HepG2 (cell line): ENCODE measurements at regions not wholly inside any gene's neighbourhood (a gene's known extent, or its start where the extent isn't known, plus 50 kb on each side); places are given as distances from the start of the nearest gene placed in this dataset.
A peak's percentile ranks its signal among the peaks of the same experiment; 100 is the strongest.

Experiments
- ATAC-seq: fragments of 200-7000 bp; cut with Tn5 transposase; 3 replicates; pipeline ENCODE4 v1.9.1; 2020; ENCODE audit warnings: mild to moderate bottlenecking, moderate library complexity
- BruUV-seq: library from RNA; stranded (reverse); fragments of 400-500 nt; replicated peaks from 2 replicates; lab custom pipeline; 2021; lab: Mats Ljungman, UMichigan
- CTCF ChIA-PET: fragments of 300-600 bp; formaldehyde crosslinking; extraction: SDS; loops from one replicate; lab custom pipeline; 2021; ENCODE audit warnings: low total read pairs, inconsistent platforms, low intra/inter-chr PET ratio; lab: Yijun Ruan, JAX
- POLR2A ChIA-PET: fragments of 350-600 bp; sonication (Branson Sonifier 250); formaldehyde crosslinking; loops from one replicate; lab custom pipeline; 2020; ENCODE audit warnings: antibody characterized with exemption, inconsistent platforms; lab: Yijun Ruan, JAX
- DNase-seq: peaks from one replicate; pipeline ENCODE4 v3.0.0-alpha.2; 2015; ENCODE audit warnings: low spot score
- FAIRE-seq: peaks from 3 replicates; lab custom pipeline; 2011; peaks lifted over from hg19 to GRCh38; lab: Jason Lieb, UNC
- H2AFZ ChIP-seq: one replicate; pipeline ENCODE4 v1.6.1; 2011; ENCODE audit warnings: low read length, inconsistent platforms
- H3K27ac ChIP-seq: fragments of 300-600 bp; 3 replicates; pipeline ENCODE4 v1.8.0; 2011; ENCODE audit warnings: mixed run types, mild to moderate bottlenecking, mixed read lengths, low read length, inconsistent platforms; ENCODE audit not compliant: insufficient read depth; ENCODE audit errors: extremely low read length
- H3K27me3 ChIP-seq, 2 experiments: fragments of 200-600 bp in 1 of 2; 2 replicates in 1 of 2; 3 replicates in 1 of 2; pipeline versions ENCODE4 v1.6.0 to v1.8.0; 2011; ENCODE audit warnings: low read length in 2 of 2, mild to moderate bottlenecking in 2 of 2, moderate library complexity in 2 of 2, inconsistent platforms in 1 of 2; ENCODE audit not compliant: insufficient read depth in 2 of 2, control insufficient read depth in 1 of 2
- H3K36me3 ChIP-seq, 2 experiments: fragments of 200-600 bp in 1 of 2; replicated peaks in 1 of 2; 2 replicates in 1 of 2; 3 replicates in 1 of 2; pipeline versions ENCODE4 v1.5.1 to v1.8.0; 2011; ENCODE audit warnings: low read length in 2 of 2, inconsistent platforms in 1 of 2; ENCODE audit not compliant: insufficient read depth in 2 of 2, control insufficient read depth in 1 of 2
- H3K4me1 ChIP-seq: 2 replicates; pipeline ENCODE4 v1.5.1; 2012; ENCODE audit warnings: low read length, inconsistent platforms; ENCODE audit not compliant: insufficient read depth
- H3K4me2 ChIP-seq: 2 replicates; pipeline ENCODE4 v1.6.0; 2011; ENCODE audit warnings: low read depth, low read length, inconsistent platforms
- H3K4me3 ChIP-seq, 3 experiments: fragments of 200-600 bp in 1 of 3; sonication (generic), shearing (Covaris generic) in 1 of 3; replicated peaks in 1 of 3; 2 replicates each; pipeline ENCODE4 v1.5.1; 2011 to 2016; ENCODE audit warnings: low read length in 3 of 3, inconsistent platforms in 2 of 3, low read depth in 2 of 3, mild to moderate bottlenecking in 2 of 3, control low read depth in 1 of 3, mixed read lengths in 1 of 3; ENCODE audit not compliant: insufficient read depth in 1 of 3
- H3K79me2 ChIP-seq: one replicate; pipeline ENCODE4 v1.6.1; 2011; ENCODE audit warnings: low read length, inconsistent platforms; ENCODE audit not compliant: insufficient read depth
- H3K9ac ChIP-seq: 2 replicates; pipeline ENCODE4 v1.6.0; 2011; ENCODE audit warnings: mild to moderate bottlenecking, low read depth, low read length, inconsistent platforms; ENCODE audit not compliant: insufficient read depth
- H3K9me3 ChIP-seq: 2 replicates; pipeline ENCODE4 v1.5.1; 2012; ENCODE audit warnings: mild to moderate bottlenecking, low read length
- H4K20me1 ChIP-seq: 2 replicates; pipeline ENCODE4 v1.6.0; 2011; ENCODE audit warnings: inconsistent platforms, mild to moderate bottlenecking, low read length, moderate library complexity; ENCODE audit not compliant: insufficient read depth
- MAFF ChIP-seq: IDR thresholded peaks from 2 replicates; pipeline ENCODE4 v1.6.1; 2011; ENCODE audit warnings: low read depth, low read length, improper control_type of control experiment
- MAFK ChIP-seq, 2 experiments: IDR thresholded peaks in 1 of 2; conservative IDR thresholded peaks in 1 of 2; 2 replicates each; pipeline ENCODE4 v1.6.1; 2011; ENCODE audit warnings: improper control_type of control experiment in 2 of 2, low read length in 2 of 2
- MAZ ChIP-seq, 2 experiments: sonication (generic) in 1 of 2; formaldehyde crosslinking in 1 of 2; IDR thresholded peaks; 2 replicates each; pipeline versions ENCODE4 v1.5.0 to v1.6.1; 2012 to 2020; ENCODE audit warnings: low read depth in 2 of 2, mild to moderate bottlenecking in 2 of 2, borderline replicate concordance in 1 of 2, improper control_type of control experiment in 1 of 2, low read length in 1 of 2, missing genetic modification reagents in 1 of 2, moderate library complexity in 1 of 2
- ZNF331 ChIP-seq: sonication (generic); formaldehyde crosslinking; IDR thresholded peaks from 2 replicates; pipeline ENCODE4 v1.4.0; 2020; ENCODE audit warnings: missing genetic modification reagents
- ZNF577 ChIP-seq: sonication (generic); formaldehyde crosslinking; IDR thresholded peaks from 2 replicates; pipeline ENCODE4 v1.4.0; 2020; ENCODE audit warnings: mild to moderate bottlenecking, low read depth, missing genetic modification reagents, borderline replicate concordance
- in situ Hi-C: cut with HindIII; loops from 2 replicates; pipeline ENCODE4 v1.10.0; 2017; ENCODE audit warnings: low pct_unique_long_range_greater_than_20kb; ENCODE audit not compliant: extremely low pct_ligation_motif_present
- intact Hi-C: fragments of 100-400 bp; cut with micrococcal nuclease; formaldehyde crosslinking; loops from one replicate; pipeline ENCODE4 v1.10.0; 2022; ENCODE audit not compliant: unreplicated experiment

DNA sequence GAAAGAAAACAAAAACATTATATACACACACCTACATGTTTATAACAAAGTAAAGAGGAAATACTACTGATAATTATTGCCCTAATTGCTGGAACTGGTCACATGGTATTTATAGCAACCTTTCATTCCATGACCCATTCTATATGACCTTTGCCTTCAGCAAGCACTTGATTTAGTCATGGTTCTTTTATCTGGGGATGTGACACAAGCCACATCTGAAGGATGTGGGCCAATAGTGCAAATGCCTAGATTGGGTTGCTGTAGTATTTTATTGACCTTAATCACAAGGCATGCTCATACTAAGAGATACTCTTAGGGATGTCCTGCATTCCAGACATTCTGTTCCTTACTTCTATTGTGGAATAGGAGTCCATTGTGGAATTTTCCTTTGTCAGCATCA is 723.5 kb upstream of the POM121L12 start:
- Histone ChIP-seq H3K4me3 (no peak overlapping the region), H3K9me3 (peaks cover 55% of the 10 kb centered on the region), H2AFZ (no peak overlapping the region), H4K20me1 (no peaks in the 10 kb centered on the region), H3K4me2 (no peak overlapping the region), H3K4me1 (no peaks in the 10 kb centered on the region), H3K79me2 (no peaks in the 10 kb centered on the region), H3K27me3 (no peaks in the 10 kb centered on the region), H3K36me3 (no peaks in the 10 kb centered on the region), H3K9ac (no peak overlapping the region), H3K27ac (no peak overlapping the region)
- POLR2A ChIA-PET = no interaction called here
- in situ Hi-C loops (no loop called here), intact Hi-C loops (no loop called here)
- BruUV-seq = no TSS peak
- no peak for FAIRE-seq
- no peak for ATAC-seq
- no peak for DNase-seq
- no peak for TF ChIP-seq ZNF331 (CRISPR knock-in tag)
- no peak for TF ChIP-seq MAZ (IDR thresholded peaks at IDR 0.05; ENCODE audit: borderline replicate concordance, low read depth, low read length)
- TF ChIP-seq MAZ (CRISPR knock-in tag; IDR thresholded peaks at IDR 0.05; ENCODE audit: low read depth) = no peak
- CTCF ChIA-PET = no interaction called here

DNA sequence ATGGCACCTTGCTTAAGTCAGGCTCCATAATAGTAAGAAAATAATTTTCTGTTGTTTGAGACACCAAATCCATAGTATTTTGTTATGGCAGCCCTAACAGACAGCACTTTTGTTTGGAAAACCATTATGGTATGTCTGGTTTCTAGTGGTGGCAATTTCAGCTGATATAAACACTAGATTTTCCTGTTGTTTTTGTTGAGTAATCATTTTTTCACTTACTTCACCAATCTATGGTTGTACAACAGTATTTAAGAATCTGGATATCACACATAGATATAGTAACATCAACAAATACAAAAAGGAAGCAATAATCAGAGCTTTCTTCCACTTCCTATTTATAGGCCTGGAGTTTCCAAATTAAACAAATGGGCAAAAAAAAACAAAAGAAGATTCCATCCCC is 725.8 kb upstream of the POM121L12 start:
- intact Hi-C loops = no loop called here
- no peak overlapping the region for H2AFZ ChIP-seq
- in situ Hi-C loops = no loop called here
- no peaks in the 10 kb centered on the region for H4K20me1 ChIP-seq
- no peaks in the 10 kb centered on the region for H3K4me1 ChIP-seq
- no peaks in the 10 kb centered on the region for H3K36me3 ChIP-seq
- peaks cover 45% of the 10 kb centered on the region for H3K9me3 ChIP-seq
- no peak overlapping the region for H3K27ac ChIP-seq
- no peak overlapping the region for H3K4me3 ChIP-seq
- ATAC-seq (no peak), FAIRE-seq (no peak), DNase-seq (no peak)
- ChIA-PET POLR2A (no interaction called here), CTCF (no interaction called here)
- H3K79me2 ChIP-seq = no peaks in the 10 kb centered on the region
- H3K27me3 ChIP-seq = no peaks in the 10 kb centered on the region
- TF ChIP-seq MAFF (peak; percentile 86), MAFK (conservative IDR thresholded peaks at IDR 0.05 in 1 of 2, IDR thresholded peaks at IDR 0.05 in 1 of 2; ENCODE audit: low read length in 2 of 2) (peak; percentile 73 to 88), ZNF577 (no peak)
- no peak overlapping the region for H3K4me2 ChIP-seq
- H3K9ac ChIP-seq = no peak overlapping the region
- BruUV-seq = no TSS peak
